Prostate gland (tissue), 2 donors: ENCODE measurements at regions not wholly inside any gene's neighbourhood (a gene's known extent, or its start where the extent isn't known, plus 50 kb on each side); places are given as distances from the start of the nearest gene placed in this dataset.

Experiments used
- POLR2A ChIP-seq: fragments of 450-650 bp; IDR thresholded peaks from one replicate; pipeline ENCODE4 v1.6.1; 2016; ENCODE audit warnings: antibody characterized with exemption, mild to moderate bottlenecking
- TF ChIP-seq, protein P1 (sequence below), 4 experiments: fragments of 200-600 bp in 2 of 4; fragments of 450-650 bp in 2 of 4; sonication (generic) in 2 of 4; IDR thresholded peaks; 1 replicate in 3 of 4; 2 replicates in 1 of 4; pipeline ENCODE4 v1.5.1; 2016 to 2019; ENCODE audit warnings: antibody characterized with exemption in 4 of 4, mild to moderate bottlenecking in 2 of 4, moderate library complexity in 2 of 4

DNA sequence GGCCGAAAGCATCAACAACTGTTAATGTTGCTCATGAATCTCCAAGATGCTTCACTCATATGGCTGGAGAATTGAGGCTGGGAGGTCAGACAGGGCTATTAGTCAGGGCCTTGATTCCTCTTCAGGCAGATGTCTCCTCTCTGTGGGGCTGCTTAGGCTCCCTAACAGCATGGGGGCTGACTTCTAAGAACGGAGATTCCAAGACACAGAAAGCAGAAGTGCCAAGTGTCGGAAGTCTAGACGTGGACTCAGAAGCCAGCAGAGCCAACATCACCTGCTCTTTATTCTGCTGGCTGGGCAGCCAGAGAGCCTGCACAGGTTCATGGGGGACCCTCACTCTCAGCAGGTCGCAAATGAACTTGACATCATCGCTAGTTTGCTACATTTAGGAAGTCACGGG is 279.8 kb downstream of the CDH26 start:
- TF ChIP-seq, protein P1, sequence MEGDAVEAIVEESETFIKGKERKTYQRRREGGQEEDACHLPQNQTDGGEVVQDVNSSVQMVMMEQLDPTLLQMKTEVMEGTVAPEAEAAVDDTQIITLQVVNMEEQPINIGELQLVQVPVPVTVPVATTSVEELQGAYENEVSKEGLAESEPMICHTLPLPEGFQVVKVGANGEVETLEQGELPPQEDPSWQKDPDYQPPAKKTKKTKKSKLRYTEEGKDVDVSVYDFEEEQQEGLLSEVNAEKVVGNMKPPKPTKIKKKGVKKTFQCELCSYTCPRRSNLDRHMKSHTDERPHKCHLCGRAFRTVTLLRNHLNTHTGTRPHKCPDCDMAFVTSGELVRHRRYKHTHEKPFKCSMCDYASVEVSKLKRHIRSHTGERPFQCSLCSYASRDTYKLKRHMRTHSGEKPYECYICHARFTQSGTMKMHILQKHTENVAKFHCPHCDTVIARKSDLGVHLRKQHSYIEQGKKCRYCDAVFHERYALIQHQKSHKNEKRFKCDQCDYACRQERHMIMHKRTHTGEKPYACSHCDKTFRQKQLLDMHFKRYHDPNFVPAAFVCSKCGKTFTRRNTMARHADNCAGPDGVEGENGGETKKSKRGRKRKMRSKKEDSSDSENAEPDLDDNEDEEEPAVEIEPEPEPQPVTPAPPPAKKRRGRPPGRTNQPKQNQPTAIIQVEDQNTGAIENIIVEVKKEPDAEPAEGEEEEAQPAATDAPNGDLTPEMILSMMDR (IDR thresholded peaks at IDR 0.05): no peak
- no peak for TF ChIP-seq POLR2A
